Choroid plexus epithelial cell (primary cell): ENCODE measurements at regions not wholly inside any gene's neighbourhood (a gene's known extent, or its start where the extent isn't known, plus 50 kb on each side); places are given as distances from the start of the nearest gene placed in this dataset.

Experiments
- DNase-seq: peaks from one replicate; pipeline ENCODE4 v3.0.0-alpha.2; 2010; ENCODE audit warnings: low read depth
- H3K4me3 ChIP-seq: 2 replicates; pipeline ENCODE4 v1.5.1; 2011; ENCODE audit warnings: low read depth, mild to moderate bottlenecking, control low read depth, low read length, moderate library complexity
- TF ChIP-seq, protein P1 (sequence below): conservative IDR thresholded peaks from 2 replicates; pipeline ENCODE4 v1.5.1; 2011; ENCODE audit warnings: low read depth, mild to moderate bottlenecking, control low read depth, inconsistent platforms, low read length, moderate library complexity

DNA sequence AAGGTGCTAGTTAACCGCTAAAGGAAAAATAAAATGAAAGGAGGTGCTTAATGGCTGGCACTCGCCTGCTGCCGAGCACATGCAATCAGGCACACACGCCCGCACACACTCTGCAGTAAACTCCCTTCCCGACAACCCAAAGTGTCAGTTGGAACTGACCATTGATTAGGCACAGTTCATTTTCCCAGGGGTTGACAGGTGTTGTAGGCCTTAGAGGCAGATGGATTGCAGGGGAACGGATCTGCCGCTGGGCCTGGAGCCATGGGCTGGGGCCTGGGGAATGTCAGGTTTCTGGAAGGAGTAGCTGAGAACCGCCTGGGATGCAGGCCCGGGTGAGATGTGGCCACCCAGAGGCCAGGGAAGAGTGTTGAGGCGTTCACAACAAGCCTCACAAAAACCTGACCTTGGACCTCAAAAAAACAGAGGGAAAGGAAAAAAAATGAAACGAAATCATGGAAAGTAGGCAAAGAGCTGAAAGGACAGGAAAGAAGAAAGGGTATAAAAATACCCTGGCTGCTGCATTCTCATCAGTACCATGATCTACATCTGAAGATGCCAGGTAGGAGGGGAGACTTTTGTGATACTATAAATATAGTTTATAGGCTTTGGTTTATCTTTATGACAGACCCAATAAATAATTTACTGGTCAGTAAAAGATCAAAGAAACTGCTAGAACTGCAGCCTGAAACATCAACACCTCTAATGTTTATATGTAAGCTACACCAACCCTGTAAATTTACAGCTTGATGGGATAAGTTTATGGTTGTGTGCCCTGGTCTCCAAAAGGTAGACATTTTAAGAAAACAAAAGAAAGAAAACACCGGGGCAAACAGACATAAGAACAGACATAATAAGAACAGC lies 313.4 kb downstream of the BUD13 start:
- no peak for DNase-seq
- TF ChIP-seq, protein P1, sequence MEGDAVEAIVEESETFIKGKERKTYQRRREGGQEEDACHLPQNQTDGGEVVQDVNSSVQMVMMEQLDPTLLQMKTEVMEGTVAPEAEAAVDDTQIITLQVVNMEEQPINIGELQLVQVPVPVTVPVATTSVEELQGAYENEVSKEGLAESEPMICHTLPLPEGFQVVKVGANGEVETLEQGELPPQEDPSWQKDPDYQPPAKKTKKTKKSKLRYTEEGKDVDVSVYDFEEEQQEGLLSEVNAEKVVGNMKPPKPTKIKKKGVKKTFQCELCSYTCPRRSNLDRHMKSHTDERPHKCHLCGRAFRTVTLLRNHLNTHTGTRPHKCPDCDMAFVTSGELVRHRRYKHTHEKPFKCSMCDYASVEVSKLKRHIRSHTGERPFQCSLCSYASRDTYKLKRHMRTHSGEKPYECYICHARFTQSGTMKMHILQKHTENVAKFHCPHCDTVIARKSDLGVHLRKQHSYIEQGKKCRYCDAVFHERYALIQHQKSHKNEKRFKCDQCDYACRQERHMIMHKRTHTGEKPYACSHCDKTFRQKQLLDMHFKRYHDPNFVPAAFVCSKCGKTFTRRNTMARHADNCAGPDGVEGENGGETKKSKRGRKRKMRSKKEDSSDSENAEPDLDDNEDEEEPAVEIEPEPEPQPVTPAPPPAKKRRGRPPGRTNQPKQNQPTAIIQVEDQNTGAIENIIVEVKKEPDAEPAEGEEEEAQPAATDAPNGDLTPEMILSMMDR = no peak
- no peak overlapping the region for H3K4me3 ChIP-seq

DNA sequence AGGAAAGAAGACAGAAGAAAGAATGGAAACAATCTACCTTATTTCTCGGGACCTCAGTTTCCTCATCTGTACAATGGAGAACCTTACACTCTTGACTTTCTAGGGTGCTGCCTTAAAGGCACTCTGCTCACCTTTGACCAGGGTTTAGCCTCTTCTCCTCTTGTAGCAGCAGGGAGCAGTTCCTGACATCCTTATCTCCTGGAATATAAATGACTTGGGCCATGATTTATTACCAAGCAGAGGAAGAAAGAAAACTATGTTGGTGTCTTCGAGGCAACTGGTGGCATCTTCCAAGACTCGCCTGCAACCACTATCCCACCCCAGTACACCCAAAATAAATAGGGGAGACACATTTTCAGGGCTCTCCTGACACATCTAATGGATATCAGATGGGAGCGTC lies 314.2 kb downstream of the BUD13 start:
- no peak for DNase-seq
- H3K4me3 ChIP-seq = no peak overlapping the region
- TF ChIP-seq, protein P1 = no peak

DNA sequence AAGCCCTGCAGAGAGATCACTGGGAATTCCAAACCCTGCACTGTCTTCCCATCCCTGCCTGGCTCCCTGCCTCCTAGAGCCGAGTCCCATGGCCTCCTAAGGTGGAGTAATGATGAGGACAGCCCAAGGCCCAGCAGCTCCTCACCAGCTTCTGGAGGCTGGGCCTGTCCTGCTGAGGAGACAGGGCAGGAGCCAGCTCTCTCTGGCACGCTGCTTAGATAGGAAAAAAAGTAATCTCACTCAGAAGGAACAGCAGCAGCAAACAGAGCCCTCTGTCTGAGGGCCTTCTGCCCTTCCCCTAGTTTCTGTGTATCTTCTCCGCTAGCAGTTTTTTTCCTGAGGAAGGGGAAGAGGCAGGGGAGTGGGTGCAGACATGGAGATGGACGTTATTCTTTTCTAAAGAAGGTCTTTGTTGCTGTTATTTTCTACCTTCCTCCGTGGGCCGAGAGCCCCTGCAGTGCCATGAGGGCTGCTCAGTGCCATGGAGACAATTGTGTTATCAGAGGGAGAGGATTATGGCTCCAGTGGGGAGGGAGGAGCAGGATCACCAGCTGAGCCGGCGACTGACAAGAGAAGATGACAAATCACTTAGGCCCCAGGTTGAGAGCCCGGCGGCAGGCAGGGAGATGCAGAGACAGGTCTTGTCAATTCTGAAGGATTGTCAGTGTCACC lies 315.3 kb downstream of the BUD13 start:
- H3K4me3 ChIP-seq = no peak overlapping the region
- DNase-seq = no peak
- TF ChIP-seq, protein P1 = no peak

DNA sequence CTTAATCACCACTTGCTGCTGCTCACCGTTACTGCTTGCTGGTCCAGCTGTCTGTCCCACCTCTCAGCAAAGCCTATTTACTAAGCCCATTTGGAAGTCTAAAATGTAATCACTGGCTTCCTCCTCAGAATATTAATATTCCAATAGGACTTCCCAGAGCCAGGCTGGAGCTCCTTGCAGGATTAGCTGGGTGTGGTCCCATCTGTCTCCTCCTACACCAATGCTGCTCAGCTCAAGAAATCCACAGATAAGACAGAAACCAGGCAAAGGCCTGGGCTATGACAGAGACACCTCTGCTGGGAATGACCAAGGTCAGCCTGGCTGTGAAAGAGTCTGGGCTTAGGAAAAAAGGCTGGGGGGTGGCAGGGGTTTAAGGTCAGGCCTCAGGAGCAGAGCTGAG lies 317.8 kb downstream of the BUD13 start:
- TF ChIP-seq, protein P1 = no peak
- DNase-seq = no peak
- H3K4me3 ChIP-seq = no peak overlapping the region

DNA sequence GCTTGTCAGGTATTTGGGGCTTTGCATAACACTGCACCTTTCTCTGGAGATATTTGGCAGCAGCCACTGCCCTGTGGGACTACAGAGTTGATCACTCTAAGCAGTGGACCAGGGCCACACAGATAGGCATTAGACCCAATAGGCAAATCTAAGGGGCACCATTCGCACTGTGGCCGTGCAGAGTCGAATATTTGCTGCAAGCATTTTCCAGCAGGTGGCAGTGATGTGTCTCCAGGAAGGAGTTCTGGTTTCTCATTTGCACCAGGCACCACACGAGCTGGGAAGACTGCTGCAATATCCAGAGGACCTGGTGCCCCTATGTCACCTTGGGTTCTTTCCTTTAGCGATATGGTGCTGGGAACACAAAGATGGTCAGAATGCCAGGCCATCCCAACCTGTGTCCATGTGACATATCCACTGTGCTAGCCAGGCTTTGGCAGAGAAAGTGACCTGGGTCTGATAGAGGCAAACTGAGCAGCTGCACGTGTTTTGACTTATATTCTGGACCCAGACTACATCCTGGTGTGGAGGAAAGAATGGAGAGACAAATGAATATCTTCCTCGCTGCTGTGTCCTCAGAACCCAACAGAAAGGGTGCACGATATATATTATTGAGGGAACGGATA lies 318.7 kb downstream of the BUD13 start:
- TF ChIP-seq, protein P1 = peak; percentile 53
- no peak overlapping the region for H3K4me3 ChIP-seq
- DNase-seq = peak; percentile 28

DNA sequence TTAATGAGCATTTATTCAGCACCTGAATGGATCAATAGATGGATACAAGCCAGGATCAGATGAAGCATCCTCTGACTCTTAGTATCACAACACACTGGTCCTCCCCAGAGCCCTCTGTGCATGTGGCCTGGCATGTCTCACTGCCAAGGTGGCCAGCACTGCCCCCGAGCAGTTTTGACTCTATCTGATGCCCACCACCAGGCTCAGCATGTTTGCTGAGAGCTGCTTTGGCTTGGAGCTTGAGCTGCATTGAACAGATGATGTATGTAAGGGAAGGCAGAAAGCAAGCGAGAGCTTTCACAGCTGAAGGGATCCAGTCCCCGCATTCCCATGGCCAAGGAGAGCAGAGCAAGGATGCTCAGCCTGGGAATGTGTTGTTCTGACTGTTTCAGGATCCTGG lies 320.3 kb downstream of the BUD13 start:
- no peak overlapping the region for H3K4me3 ChIP-seq
- DNase-seq = no peak
- TF ChIP-seq, protein P1 = no peak
